ENCODE measurements at regions not wholly inside any gene's neighbourhood (a gene's known extent, or its start where the extent isn't known, plus 50 kb on each side); places are given as distances from the start of the nearest gene placed in this dataset.

DNA sequence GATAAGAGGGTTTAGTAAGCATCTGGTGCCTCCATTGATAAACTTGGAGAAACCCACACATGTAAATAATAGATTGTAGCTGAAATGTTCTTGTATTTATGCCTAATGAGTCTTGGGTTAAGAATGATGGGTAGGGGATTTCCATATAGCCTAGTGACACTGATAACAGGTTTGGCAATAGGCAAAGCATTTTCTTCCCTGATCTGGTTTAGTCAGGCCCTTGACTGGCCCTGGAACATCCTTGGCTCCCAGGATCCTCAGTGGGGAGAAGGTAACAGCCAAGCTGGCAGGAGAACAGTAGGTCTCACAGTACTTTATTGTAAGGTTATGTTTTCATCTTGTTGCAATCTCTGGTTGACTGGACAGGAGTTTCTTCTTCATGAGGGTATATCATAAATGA is 228.4 kb downstream of the DIPK2A start:
- TF ChIP-seq JUND (IDR thresholded peaks at IDR 0.05; ENCODE audit: low read depth): no peak
- in situ Hi-C loops (cut with HindIII; ENCODE audit: low pct_unique_long_range_greater_than_20kb, low sequenced_read_pairs): no loop called here
- no peak for DNase-seq (ENCODE audit: low read depth in 1 of 2, low spot score in 1 of 2)

DNA sequence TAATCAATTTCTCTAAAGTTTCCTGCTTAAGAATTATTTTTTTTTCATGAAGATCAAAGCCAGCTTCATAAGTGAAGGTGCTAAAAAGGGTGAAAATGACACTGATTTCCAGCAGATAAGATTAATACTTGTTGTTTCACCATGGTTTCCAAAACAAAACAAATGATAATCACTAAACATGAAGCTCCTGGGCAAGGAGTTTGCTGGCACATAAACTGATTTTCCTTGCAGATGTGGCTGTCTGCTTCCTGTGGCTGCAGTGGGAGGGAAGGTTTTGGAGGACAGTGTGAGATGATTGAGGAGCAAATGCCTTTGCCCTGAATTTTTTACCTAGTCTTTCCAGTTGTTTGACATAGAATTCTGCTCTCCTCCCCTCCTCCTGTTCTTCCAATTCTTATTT is 228.8 kb downstream of the DIPK2A start:
- no peak for DNase-seq (ENCODE audit: low read depth in 1 of 2, low spot score in 1 of 2)
- in situ Hi-C loops (cut with HindIII; ENCODE audit: low pct_unique_long_range_greater_than_20kb, low sequenced_read_pairs): no loop called here
- no peak for TF ChIP-seq JUND (IDR thresholded peaks at IDR 0.05; ENCODE audit: low read depth)

DNA sequence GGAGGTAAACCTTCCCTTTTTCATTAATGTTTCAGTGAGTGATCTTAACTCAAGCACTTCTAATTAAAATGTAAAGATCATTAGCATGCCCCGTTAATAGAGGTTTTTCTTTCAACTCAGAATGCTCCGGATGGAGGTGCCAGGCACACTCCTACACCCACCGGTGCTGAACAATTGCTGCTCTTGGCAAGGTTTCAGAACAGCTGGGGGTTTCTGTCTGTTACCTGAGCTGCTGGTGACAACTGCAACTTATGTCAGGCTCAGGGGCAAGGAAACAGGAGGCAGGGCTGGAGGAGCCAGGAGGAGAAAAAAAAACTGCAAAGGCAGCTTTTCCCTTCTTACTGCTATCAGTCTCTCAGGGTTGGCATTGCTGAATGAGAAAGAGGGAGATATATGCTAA is 250.1 kb downstream of the DIPK2A start:
- no peak for DNase-seq (ENCODE audit: low read depth in 1 of 2, low spot score in 1 of 2)

DNA sequence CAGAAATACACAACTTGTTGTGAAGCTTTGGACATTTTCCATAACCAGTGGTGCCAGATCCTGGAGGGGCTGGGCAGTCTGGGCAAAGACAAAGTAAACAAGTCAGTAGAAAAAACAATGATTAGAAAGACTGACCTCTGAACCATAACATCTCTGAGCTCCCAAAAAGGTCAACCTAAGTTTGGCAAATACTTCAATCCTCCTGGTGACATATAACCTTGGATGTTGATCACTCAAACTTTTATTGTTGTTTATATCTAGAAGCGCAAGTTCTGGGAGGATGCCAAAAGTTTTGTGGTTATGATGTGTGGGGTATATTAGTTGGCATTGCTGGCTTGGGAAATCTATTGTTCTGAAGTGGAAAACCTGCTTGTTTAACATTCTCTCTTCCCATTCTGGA is 257.7 kb downstream of the DIPK2A start:
- no peak for DNase-seq (ENCODE audit: low read depth in 1 of 2, low spot score in 1 of 2)
- no peak for TF ChIP-seq JUND (IDR thresholded peaks at IDR 0.05; ENCODE audit: low read depth)
- in situ Hi-C loops (cut with HindIII; ENCODE audit: low pct_unique_long_range_greater_than_20kb, low sequenced_read_pairs): no loop called here

More for the DNA sequence above, 250.1 kb downstream of the DIPK2A start:
- in situ Hi-C loops (cut with HindIII; ENCODE audit: low pct_unique_long_range_greater_than_20kb, low sequenced_read_pairs): no loop called here
- TF ChIP-seq JUND (IDR thresholded peaks at IDR 0.05; ENCODE audit: low read depth): no peak

DNA sequence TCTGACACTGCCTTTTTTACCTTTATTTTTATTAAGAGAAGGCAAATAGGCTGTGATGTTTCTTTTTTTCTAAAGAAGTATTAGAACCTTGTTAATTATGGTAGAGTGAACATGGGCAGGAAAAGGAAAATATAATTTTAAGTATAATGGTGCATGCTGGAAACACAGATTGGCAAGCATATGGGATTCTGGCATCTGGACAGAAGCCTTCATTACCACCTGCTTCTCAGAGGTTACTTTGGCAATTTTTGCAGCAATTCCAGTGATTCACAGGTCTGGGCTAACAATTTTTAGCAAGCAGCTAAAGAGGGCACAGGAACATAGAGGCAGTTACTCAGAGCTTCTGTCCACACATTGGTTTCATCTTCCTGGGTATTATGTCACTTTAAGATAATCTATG is 258.3 kb downstream of the DIPK2A start:
- no peak for TF ChIP-seq JUND (IDR thresholded peaks at IDR 0.05; ENCODE audit: low read depth)
- in situ Hi-C loops (cut with HindIII; ENCODE audit: low pct_unique_long_range_greater_than_20kb, low sequenced_read_pairs): no loop called here
- DNase-seq (ENCODE audit: low read depth in 1 of 2, low spot score in 1 of 2): no peak

DNA sequence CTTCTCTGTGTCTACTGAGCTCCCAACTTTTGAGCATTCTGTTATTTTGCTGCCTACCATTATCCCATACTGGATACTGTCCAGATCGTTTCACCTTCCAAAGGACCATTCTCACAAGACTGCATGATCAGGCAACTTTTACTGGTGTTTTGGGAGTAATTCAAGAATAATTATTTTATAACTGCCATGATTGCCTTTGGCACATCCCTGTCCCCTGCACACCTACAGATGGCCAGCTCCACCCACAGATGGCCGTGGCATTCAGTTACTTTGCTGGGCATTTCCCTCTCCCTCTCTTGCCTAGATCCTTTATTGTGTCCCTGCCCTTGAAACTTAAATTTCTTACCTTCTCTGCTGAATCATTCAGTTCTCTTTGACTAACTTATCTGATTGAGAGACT is 263.9 kb downstream of the DIPK2A start:
- in situ Hi-C loops (cut with HindIII; ENCODE audit: low pct_unique_long_range_greater_than_20kb, low sequenced_read_pairs): no loop called here
- no peak for TF ChIP-seq JUND (IDR thresholded peaks at IDR 0.05; ENCODE audit: low read depth)

DNA sequence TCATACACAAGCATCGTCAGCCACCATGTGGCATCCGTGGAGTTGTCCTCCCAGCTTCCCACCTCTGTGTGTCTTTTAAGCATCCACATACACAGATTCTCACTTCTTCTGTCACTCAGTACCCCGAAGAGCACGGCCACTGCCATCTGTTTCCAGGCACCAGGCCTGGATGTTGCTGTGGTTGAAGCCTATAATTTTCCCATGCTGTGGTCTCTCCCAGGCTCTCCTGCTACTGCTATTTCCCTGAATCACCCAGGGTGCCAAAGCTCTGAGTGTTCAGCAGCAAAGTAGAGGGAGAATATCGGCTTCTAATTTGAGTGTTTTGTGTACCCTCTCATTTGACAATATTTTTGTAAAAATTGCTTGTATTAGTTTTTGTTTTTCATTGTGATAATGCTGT is 265.7 kb downstream of the DIPK2A start:
- no peak for DNase-seq (ENCODE audit: low read depth in 1 of 2, low spot score in 1 of 2)
- TF ChIP-seq JUND (IDR thresholded peaks at IDR 0.05; ENCODE audit: low read depth): no peak
- in situ Hi-C loops (cut with HindIII; ENCODE audit: low pct_unique_long_range_greater_than_20kb, low sequenced_read_pairs): no loop called here

More for the DNA sequence above, 263.9 kb downstream of the DIPK2A start:
- no peak for DNase-seq (ENCODE audit: low read depth in 1 of 2, low spot score in 1 of 2)

DNA sequence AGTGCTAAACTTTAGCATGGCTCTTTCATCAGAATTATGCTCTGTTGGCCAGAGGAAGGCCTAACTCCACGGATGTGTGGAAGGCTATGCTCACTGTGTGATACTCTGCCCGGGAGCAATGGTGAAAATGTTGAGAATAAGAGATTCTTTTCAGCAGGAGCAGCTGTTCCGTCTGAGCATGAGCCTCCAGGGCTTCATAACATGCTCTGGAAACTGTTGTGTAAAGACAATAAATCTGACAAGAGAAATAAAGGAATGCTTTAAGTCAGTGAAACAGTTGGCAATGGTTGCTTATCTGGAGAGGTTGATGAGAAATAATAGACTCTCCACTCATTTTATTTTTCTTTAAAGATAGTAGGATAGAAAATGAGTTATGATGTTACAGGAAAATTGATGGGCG is 269.8 kb downstream of the DIPK2A start:
- in situ Hi-C loops (cut with HindIII; ENCODE audit: low pct_unique_long_range_greater_than_20kb, low sequenced_read_pairs): no loop called here
- no peak for TF ChIP-seq JUND (IDR thresholded peaks at IDR 0.05; ENCODE audit: low read depth)
- no peak for DNase-seq (ENCODE audit: low read depth in 1 of 2, low spot score in 1 of 2)

DNA sequence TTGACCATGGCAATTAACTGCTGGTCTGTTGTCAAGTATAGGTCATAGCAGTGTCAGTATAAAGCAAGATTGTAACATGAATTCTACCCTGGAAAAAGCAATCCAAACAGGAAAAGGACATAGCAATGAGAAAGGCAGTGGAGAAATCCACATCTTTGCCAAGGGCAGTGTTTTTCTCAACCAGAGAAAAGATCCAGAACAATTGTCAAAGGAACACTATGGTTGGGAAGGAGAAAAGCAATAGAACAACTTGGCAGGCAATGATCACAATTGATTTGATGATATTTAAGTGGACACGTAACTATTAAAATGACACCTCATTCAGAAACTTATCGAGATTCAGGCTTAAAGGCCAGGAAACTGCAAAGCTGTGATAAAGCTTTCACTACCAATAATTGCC is 271.1 kb downstream of the DIPK2A start:
- TF ChIP-seq JUND (IDR thresholded peaks at IDR 0.05; ENCODE audit: low read depth): no peak
- in situ Hi-C loops (cut with HindIII; ENCODE audit: low pct_unique_long_range_greater_than_20kb, low sequenced_read_pairs): no loop called here
- DNase-seq (ENCODE audit: low read depth in 1 of 2, low spot score in 1 of 2): no peak

DNA sequence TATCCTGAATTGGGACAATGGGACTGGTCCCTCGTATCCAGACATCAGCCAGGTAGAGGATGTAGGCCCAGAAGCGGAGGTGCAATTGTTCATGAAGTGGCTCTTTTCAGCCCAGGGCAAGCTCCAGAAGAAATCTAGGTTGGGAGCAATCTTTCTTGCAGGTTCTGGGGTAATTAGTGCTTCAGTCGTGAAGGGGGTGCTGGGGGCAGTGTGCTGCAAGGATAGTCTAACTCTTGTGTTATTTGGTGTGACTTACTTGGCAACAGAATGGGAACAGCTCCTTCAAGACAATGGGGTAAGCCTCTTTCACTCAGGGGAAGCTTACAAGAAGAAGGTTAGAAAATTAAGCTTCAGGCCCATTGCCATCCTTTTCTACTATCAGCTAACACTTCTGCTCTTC is 273.0 kb downstream of the DIPK2A start:
- in situ Hi-C loops (cut with HindIII; ENCODE audit: low pct_unique_long_range_greater_than_20kb, low sequenced_read_pairs): no loop called here
- no peak for TF ChIP-seq JUND (IDR thresholded peaks at IDR 0.05; ENCODE audit: low read depth)
- no peak for DNase-seq (ENCODE audit: low read depth in 1 of 2, low spot score in 1 of 2)

DNA sequence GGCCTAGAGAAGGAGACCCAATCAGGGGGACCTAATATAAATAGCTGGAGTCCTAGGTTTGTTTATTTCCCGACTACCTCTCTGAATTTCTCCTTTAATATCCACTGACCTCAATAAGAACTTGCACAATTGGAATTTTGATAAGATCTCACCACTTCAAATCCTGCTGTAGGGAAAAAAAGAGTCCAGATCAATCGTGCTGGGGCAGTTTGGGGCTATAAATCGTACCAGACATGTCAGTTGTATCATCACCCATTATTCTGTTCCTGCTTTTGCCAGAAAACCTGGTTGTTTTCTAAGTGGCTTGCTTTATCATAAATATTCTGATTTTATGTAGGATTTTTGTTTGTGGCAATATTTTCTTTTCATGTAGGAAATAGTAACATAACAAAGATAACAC is 281.3 kb downstream of the DIPK2A start:
- in situ Hi-C loops (cut with HindIII; ENCODE audit: low pct_unique_long_range_greater_than_20kb, low sequenced_read_pairs): no loop called here
- no peak for TF ChIP-seq JUND (IDR thresholded peaks at IDR 0.05; ENCODE audit: low read depth)
- peak in 1 of 2 experiments; percentile 16 for DNase-seq (ENCODE audit: low read depth in 1 of 2, low spot score in 1 of 2)

DNA sequence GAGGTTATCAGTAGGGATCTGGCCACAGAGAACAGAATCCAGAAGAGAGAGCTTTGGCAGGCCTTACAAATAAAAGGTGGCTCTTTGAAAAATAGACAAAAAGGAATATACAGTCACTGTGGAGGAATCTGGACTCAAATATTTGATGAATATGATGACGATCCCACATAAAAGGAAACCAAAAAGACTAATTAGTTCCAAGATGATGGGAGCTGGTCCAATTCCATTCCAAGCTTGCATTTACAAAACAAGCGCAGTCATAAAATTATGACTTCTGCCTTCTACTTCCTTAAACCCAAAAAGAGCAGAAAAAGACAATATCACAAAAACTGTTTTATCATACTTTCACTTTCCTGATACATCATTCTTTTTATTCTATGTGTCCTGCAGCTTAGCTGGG is 285.8 kb downstream of the DIPK2A start:
- in situ Hi-C loops (cut with HindIII; ENCODE audit: low pct_unique_long_range_greater_than_20kb, low sequenced_read_pairs): no loop called here

DNA sequence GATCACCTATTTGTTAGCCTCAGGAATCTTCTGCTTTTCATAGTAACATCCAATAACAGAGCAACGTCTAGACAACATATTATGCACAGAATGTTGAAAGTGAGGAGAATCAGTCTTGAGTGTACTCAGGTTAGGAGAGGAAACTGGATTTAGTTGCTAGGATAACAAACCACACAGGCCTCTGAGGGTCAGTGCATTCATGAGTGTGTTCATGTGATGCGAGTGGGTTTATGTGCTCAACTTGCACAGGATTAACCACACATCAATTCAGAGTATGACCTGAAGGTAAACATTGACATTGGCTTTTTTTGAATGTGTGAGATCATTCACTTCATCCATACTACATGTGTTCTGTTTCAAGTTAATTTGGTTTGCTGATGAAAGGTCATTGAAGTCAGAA is 287.6 kb downstream of the DIPK2A start:
- DNase-seq (ENCODE audit: low read depth in 1 of 2, low spot score in 1 of 2): no peak
- in situ Hi-C loops (cut with HindIII; ENCODE audit: low pct_unique_long_range_greater_than_20kb, low sequenced_read_pairs): no loop called here
- TF ChIP-seq JUND (IDR thresholded peaks at IDR 0.05; ENCODE audit: low read depth): no peak

More for the DNA sequence above, 285.8 kb downstream of the DIPK2A start:
- no peak for DNase-seq (ENCODE audit: low read depth in 1 of 2, low spot score in 1 of 2)
- TF ChIP-seq JUND (IDR thresholded peaks at IDR 0.05; ENCODE audit: low read depth): no peak

DNA sequence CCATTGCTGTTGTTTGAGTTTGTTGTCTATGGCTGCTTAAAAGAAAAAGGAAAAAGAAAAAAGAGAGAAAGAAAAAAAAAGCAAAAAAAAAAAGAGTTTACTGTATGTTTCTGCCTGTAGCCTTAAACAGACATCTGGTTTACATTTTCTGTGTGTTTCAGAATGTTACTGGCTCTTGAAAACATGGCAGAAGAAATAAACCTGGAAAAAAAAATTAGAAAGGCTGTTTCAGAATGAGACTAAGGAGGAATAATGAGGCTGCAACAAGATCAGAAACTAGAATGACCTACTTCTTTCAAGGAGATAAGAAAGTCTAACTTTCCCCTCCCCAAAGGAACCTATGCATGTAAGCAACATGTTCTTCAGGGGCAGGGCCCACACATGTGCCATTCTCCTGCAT is 292.1 kb downstream of the DIPK2A start:
- no peak for TF ChIP-seq JUND (IDR thresholded peaks at IDR 0.05; ENCODE audit: low read depth)
- no peak for DNase-seq (ENCODE audit: low read depth in 1 of 2, low spot score in 1 of 2)
- in situ Hi-C loops (cut with HindIII; ENCODE audit: low pct_unique_long_range_greater_than_20kb, low sequenced_read_pairs): no loop called here
